Non-pigmented ciliary epithelial cell (primary cell): ENCODE measurements at regions not wholly inside any gene's neighbourhood (a gene's known extent, or its start where the extent isn't known, plus 50 kb on each side); places are given as distances from the start of the nearest gene placed in this dataset.

ENCODE experiments used
- DNase-seq: peaks from one replicate; pipeline ENCODE4 v3.0.0-alpha.2; 2010; ENCODE audit warnings: low read depth

- no peak for DNase-seq
Observed at GRCh38 chr15:39347453-39347852, 233.4 kb upstream of the THBS1 start.

DNA sequence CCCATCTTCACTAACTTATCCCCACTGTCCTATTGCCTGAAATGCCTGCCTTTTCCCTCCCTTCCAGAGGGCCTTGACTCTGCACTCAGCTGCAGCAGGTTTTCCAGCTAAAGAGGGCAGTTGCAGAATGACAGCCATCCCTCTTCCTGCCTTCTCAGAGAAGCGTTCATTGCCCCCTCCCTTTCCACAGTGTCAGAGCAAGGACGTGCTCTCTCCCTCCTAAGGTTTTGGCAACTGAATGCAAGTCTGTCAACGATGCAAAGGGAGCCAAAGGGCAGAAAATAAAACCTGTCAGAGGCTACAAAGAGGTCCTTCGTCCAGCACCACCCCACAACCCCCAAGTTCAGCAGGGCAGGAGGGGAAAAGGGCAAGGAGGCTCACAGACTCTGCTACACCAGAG is 230.1 kb upstream of the THBS1 start:
- no peak for DNase-seq

DNA sequence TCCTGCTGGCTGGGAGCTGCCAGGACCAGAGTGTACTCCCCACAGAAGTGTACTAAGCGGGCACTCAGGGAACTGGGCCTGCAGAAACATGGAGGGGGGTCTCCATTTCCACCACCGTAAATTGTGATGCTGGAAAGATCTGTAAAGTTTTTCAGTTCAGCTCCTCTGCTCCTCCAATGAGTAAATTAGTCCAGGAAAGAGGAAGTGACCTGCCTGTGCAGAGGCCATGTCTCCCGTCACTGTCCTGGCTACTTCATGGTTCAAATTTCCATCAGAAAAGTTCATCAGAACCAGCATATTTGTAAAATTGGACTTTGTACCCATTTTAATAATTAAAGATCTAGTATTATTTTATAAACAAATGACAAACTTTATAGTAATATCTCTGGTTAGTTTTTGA is 226.7 kb upstream of the THBS1 start:
- DNase-seq, result no peak

DNA sequence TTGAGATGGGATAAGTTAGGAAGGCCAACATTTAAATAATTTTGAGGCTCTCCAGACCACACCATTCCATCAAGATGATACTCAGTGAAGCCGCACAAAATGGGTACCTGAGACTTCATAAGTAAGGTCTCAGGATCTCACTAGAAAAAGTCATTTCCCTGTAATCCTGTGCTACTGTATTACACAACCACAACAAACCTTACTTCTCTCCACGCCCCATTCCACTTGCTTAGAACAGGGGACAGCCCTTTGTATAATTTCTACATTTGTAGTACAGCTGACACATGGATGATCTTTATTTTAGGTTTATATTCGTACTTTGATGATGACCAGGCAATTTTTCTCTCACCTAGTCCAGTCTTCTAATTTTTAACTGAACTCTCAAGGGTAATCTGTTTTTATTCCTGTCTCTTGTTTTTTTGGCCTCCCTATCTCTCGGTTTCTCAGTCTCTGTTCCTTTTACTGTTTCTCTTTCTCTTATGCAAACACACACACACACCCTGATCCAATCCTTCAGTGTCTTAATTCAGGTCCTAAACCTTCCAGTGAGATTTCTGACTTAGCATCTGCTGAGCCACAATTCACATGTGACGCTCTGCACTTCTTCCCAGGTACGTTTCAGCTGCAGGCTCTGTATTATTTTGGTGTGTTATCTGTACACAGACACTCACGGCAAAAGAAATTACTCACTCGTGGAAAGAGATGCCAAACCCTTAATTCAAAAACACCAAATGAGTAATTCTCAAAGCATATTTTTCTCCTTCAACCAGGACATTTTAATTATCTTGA is 223.2 kb upstream of the THBS1 start:
- DNase-seq, result no peak

- no peak for DNase-seq
Observed at GRCh38 chr15:39358441-39359041, 222.3 kb upstream of the THBS1 start.

DNA sequence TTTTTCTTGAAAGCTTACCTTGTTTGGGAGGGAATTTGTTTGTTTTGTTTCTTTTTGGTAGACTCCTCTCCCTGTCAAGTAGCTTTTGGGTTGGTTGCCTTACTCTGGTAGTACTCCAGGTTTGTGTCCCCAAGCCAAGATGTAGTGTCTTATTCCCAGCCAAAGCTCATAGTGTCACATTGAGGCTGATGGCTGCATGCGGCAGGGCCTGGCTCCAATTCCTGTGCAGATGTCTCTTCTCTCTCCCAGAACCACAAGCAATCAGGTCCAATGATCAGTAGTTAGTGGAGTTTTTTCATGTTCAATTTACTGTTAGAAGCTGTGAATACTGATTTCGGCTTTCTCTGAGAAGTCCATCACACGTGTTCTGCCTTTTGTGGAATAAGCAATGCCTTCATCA is 221.1 kb upstream of the THBS1 start:
- DNase-seq, result no peak

- no peak for DNase-seq
Observed at GRCh38 chr15:39360452-39360851, 220.4 kb upstream of the THBS1 start.

DNA sequence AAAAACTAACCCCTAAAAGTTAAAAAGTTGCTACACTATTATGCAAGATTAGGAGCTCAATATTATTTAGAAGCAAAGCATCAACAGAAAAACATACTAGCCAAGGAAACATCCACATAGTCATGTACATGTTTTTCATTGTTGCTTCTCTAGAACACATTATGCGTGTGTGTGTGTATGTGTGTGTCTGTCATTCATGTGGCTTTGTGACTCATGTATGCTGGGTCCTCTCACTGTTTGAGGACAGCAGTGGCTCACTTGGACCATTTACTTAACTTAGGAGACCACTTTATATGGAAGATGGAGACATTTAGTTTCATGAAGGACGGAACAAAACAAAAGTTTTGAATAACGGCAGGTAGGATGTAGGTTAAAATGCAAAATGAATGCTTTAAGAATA is 219.4 kb upstream of the THBS1 start:
- DNase-seq, result no peak

DNA sequence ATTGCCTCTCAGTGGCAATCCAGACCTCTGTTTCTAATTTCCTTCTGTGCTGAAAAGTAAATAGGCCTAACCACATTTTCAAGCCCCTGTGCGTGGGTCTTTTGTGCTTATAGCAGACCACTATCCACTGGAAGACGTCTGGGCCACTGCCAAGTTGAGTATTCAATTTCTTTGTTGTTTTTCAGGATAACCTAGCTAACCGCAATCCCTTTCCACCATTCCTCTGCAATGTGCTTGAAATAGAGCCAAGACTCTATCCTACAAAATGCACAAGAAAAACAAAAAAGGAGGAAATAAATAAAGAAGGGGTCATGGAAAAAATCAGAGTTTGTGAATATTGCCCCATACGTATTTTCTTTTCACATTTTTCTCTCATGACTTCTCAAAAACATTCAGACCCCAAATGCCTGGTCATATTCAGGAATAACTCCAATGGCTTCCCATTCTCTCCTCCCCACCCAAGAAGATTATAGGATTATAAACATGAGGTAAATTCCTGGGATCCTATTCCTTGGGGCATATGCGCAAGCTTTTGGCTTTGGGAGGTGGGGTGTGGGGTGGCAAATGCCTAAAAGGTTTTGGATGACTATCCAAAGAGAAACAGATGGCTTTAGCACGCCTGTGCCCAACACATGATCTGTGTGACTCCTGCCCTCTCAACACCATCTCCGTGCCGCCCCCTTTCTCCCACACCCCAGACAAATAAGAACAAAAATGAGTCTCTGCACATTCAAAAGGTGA is 217.9 kb upstream of the THBS1 start:
- DNase-seq, result peak; percentile 93

DNA sequence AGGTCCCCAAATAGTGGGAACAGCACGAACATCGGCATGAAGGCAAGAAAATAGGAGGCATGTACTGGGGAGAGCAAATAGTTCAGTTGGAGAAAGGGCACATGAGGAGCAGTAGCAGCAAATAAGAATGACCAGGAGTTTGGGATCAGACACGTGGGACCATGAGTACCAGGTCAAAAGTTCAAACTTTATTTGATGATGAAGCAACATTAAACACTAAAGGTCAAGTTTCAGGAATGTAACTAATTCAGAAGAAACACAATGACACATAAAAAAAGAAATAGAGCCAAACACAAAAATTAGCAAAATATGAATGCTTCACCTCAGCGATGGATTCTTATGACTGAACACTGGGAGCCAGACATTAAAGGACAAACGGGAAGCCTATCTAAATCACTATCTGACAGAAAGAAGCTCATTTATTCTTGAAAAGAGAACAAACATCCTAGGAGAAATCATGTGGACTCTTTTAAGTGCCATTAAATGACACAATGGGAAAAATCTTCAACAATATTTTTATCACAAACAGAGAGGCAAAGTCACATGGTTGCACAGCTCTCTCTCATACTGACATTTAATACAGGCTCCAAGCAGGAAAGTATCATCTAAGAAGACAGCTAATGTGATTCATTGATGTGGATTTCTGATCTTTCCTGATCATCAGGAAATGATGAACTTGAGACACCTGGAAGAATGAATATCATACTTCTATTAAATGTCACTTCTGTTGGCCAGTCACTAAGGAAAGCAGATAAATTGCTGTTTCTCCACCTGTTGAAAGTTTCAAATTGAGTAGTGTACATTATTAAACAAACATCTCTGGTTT is 216.9 kb upstream of the THBS1 start:
- no peak for DNase-seq

GRCh38 chr15:39364721-39365120 is 216.2 kb upstream of the THBS1 start:
- DNase-seq, result no peak

GRCh38 chr15:39365161-39365560 is 215.7 kb upstream of the THBS1 start:
- DNase-seq, result no peak

DNA sequence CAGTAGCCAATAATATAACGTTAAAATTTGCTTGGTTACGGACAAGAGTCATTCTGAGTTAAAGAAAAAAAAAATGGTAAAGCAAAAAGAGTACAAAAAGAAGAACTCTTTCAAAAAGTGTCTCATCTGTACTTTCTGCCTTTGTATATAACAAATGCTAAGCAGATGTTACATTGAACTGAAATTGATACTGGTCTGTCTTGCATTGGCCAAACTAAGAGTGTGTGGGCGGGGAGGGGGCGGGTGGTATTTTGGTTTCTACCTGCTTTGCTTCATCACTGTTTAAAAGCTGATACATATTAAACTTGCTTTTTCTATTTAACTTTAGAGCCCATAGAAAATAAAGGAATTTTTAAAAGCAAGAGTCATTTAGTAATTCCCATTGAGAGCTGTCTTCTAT is 215.0 kb upstream of the THBS1 start:
- no peak for DNase-seq

- no peak for DNase-seq
Observed at GRCh38 chr15:39367596-39367995, 213.3 kb upstream of the THBS1 start.

DNA sequence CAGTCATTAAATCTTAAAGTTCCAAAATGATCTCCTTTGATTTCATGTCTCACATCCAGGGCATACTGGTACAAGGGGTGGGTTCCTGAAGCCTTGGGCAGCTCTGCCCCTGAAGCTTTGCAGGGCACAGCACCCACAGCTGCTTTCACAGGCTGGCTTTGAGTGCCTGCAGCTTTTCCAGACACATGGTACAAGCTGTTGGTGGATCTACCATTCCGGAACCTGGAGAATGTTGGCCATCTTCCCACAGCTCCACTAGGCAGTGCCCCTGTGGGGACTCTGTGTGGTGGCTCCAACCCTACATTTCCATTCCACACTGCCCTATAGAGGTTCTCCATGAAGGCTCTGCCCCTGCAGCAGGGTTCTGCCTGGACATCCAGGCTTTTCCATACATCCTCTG is 211.1 kb upstream of the THBS1 start:
- no peak for DNase-seq

GRCh38 chr15:39376371-39376909 is 204.4 kb upstream of the THBS1 start:
- DNase-seq, result no peak

DNA sequence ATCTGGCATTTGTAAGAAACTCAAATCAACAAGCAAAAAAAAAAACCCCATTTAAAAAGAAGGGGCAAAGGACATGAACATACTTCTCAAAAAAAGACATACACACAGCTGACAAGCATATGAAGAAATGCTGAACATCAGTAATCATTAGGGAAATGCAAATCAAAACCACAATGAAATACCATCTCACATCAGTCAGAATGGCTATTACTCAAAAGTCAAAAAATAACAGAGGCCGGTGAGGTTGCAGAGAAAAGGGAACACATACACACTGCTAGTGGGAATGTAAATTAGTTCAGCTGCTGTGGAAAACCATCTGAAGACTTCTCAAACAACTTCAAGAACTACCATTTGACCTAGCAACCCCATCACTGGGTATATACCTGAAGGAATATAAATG is 199.4 kb upstream of the THBS1 start:
- no peak for DNase-seq

DNA sequence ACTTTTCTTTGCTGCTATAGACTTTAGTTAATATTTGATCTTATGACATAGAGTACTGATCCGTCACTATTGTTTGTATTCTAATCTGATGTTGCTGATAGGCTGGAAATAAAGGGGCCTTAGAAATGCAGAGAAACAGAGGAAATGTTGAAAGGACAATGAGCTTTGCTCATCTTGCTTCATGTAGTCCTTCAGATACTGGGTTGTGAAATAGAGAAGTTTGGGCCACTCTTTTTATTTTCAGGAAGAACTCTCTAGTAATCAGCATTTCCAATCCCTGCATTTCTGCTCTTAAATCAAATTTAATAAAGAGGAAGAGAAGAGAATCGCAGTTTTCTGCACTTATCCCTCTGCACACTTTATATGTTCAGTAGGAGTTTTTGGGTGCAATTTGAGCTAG is 192.8 kb upstream of the THBS1 start:
- DNase-seq, result no peak

- DNase-seq, result no peak
Observed at GRCh38 chr15:39391230-39391629, 189.6 kb upstream of the THBS1 start.

DNA sequence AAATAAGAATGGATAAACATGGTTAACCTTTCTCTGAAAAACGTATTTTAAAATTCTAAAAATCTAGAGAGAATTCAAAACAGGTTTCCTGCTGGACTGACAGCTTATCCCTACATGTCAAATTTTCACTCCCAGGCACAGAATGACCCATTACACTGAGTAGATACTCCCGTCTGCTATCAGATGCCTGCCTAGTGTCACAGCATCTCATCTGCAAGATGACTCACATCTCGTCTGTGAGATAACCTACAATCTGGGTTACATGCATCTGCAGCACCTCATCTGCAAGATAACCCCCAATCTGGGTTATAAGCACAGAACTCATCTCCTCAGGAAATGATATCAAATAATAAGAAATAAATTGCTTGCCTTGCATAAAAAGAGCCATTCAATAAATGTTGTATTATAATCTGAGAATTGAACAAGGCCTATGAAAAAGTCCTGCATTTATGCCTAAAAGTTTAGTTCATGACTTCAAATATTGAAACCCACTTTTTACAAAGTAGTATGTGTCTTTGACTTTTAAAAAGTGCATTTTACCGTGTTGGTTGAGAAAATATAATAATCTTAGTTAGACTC is 188.3 kb upstream of the THBS1 start:
- DNase-seq, result no peak

- DNase-seq, result no peak
Observed at GRCh38 chr15:39393575-39394335, 187.1 kb upstream of the THBS1 start.
